GM20000 (cell line): ENCODE measurements at regions not wholly inside any gene's neighbourhood (a gene's known extent, or its start where the extent isn't known, plus 50 kb on each side); places are given as distances from the start of the nearest gene placed in this dataset.
A peak's percentile ranks its signal among the peaks of the same experiment; 100 is the strongest.

ENCODE experiments used
- DNase-seq: peaks from one replicate; pipeline ENCODE4 v3.0.0; 2012; ENCODE audit warnings: low spot score
- CTCF ChIP-seq: IDR thresholded peaks from 2 replicates; pipeline ENCODE4 v1.5.1; 2012; ENCODE audit warnings: mild to moderate bottlenecking, control low read depth; ENCODE audit errors: extremely low read depth, missing control alignments

- TF ChIP-seq CTCF, result no peak
- no peak for DNase-seq
These were observed 120.1 kb downstream of the TWIST2 start for GRCh38 chr2:238967978-238968360.

GRCh38 chr2:238968616-238969384, 120.9 kb downstream of the TWIST2 start:
- no peak for DNase-seq

DNA sequence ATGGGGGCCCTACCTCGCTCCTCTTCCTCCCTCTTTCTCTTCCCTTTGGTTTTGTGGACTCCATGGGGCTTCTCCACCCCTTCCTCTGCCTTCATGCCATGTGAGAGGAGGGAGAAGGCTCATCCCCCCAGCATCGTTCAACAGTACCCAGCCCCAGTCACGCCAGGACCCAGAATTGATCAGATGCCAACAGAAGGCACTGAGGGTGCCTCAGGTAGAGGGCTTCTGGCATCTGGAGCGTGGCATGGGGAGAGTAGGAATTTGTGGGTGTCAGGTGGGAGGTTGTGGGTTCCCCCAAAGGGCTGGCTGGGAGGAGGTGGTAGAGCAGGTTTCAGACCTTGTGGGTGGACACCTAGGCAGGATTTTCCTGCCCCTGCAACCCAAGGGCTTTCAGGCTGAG, 122.0 kb downstream of the TWIST2 start:
- no peak for DNase-seq
- TF ChIP-seq CTCF, result no peak

More at GRCh38 chr2:238968616-238969384, 120.9 kb downstream of the TWIST2 start:
- no peak for TF ChIP-seq CTCF

- peak; percentile 94 for TF ChIP-seq CTCF
- peak; percentile 87 for DNase-seq
These were observed 122.7 kb downstream of the TWIST2 start for GRCh38 chr2:238970553-238971081.

DNA sequence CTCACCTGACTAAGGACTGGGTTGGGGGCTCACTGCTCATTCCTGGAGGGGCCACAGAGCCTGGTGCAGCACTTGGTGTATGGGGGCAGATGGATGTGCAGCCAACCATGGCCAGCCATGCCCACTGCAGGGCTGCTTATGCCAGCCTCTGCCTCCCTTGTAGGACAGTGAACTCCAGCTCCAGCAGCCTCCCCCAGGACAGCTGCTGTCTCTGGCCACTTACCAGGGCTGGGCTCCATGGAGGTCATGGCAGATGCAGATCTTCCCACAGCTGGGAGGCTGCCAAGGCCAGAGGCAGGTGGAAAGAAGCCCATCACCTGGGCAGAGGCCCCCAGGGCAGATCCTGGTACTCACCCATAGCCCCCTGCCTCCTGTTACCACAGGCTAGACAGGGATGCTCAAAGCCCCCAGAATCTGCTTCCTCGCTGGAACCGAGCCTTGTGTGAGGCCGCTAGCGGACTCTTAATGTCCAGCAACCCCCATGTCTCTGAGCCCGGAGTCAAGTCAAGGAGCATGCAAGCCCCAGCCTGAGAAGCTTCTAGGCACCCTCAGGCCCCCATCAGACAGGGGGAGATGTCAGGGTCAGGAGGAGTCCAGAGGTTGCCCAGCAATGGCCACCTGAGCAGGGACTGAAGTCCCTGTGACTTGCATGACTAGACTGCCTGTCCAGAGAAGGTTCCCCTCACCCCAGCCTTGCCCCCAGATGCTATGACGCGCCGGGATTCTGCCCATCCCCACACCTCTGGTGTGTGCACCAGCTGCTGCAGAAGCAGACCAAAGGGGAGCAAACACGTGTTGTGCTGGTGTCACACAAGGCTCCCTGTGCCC, 123.6 kb downstream of the TWIST2 start:
- no peak for DNase-seq
- no peak for TF ChIP-seq CTCF

DNA sequence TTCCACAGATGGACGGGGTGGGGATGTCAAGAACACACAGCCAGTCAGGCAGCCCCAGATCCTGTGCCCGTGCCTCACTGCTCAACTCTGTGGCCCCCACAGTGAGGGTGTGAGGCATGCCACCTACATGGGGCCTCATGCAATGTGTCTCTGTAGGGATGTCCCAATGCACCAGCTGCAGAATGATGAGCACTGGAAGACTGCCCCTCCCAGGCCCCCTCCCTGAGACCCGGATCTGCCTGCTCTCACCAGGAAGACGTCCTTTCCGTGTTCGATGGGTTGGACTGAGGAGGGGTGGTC, 124.2 kb downstream of the TWIST2 start:
- DNase-seq, result no peak
- TF ChIP-seq CTCF, result no peak

- DNase-seq, result no peak
- TF ChIP-seq CTCF, result no peak
These were observed 125.3 kb downstream of the TWIST2 start for GRCh38 chr2:238973038-238973739.
